Osteocyte (in vitro differentiated cells): ENCODE measurements at regions not wholly inside any gene's neighbourhood (a gene's known extent, or its start where the extent isn't known, plus 50 kb on each side); places are given as distances from the start of the nearest gene placed in this dataset.

Experiments used
- DNase-seq: peaks from one replicate; pipeline ENCODE4 v3.0.0; 2021; ENCODE audit warnings: mixed read lengths; ENCODE audit not compliant: unreplicated experiment; ENCODE audit errors: extremely low spot score
- H3K27ac Mint-ChIP-seq: one replicate; pipeline ENCODE4 v1.8.0; 2021; ENCODE audit warnings: mild to moderate bottlenecking, mixed read lengths; ENCODE audit not compliant: unreplicated experiment
- H3K27me3 Mint-ChIP-seq: one replicate; pipeline ENCODE4 v1.8.0; 2021; ENCODE audit warnings: mixed read lengths; ENCODE audit not compliant: unreplicated experiment
- H3K36me3 Mint-ChIP-seq: one replicate; pipeline ENCODE4 v1.8.0; 2021; ENCODE audit warnings: mixed read lengths; ENCODE audit not compliant: unreplicated experiment
- H3K4me1 Mint-ChIP-seq: one replicate; pipeline ENCODE4 v1.8.0; 2021; ENCODE audit warnings: mixed read lengths; ENCODE audit not compliant: unreplicated experiment
- H3K4me3 Mint-ChIP-seq: one replicate; pipeline ENCODE4 v1.8.0; 2021; ENCODE audit warnings: mild to moderate bottlenecking, moderate library complexity, mixed read lengths; ENCODE audit not compliant: unreplicated experiment
- H3K9me3 Mint-ChIP-seq: one replicate; pipeline ENCODE4 v1.8.0; 2021; ENCODE audit warnings: mixed read lengths; ENCODE audit not compliant: unreplicated experiment
- CTCF ChIP-seq: fragments of 200-600 bp; sonication (generic); IDR thresholded peaks from 2 replicates; pipeline ENCODE4 v1.5.0; 2021; ENCODE audit warnings: antibody characterized with exemption, mild to moderate bottlenecking, moderate library complexity

DNA sequence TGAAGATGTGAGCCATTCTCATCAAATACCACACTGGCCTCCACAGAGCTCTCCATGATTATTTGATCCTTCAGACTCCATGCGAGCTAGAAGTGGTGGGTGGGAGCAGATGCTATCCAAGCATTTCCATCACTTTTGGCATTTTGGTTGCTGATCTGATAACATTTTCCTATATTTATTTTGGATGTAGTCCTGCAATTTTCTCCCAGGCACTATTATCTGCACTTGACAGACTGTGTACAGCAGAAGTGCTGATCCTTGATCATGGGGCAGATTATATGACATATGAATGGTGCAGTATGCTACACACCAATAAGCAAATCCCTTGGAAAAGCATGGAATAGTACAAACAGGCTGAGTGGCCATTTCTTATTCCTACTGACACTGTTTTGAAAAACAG, 167.6 kb upstream of the LRRC7 start:
- no peak overlapping the region for H3K27ac Mint-ChIP-seq
- DNase-seq, result no peak
- no peaks in the 10 kb centered on the region for H3K4me1 Mint-ChIP-seq
- no peaks in the 10 kb centered on the region for H3K36me3 Mint-ChIP-seq
- no peaks in the 10 kb centered on the region for H3K9me3 Mint-ChIP-seq
- no peak overlapping the region for H3K4me3 Mint-ChIP-seq
- no peaks in the 10 kb centered on the region for H3K27me3 Mint-ChIP-seq
- TF ChIP-seq CTCF, result no peak

GRCh38 chr1:69401879-69402278, 165.8 kb upstream of the LRRC7 start:
- Mint-ChIP-seq H3K27me3 (no peaks in the 10 kb centered on the region), H3K36me3 (no peaks in the 10 kb centered on the region), H3K27ac (no peak overlapping the region), H3K9me3 (no peaks in the 10 kb centered on the region), H3K4me3 (no peak overlapping the region), H3K4me1 (no peaks in the 10 kb centered on the region)
- TF ChIP-seq CTCF, result no peak
- DNase-seq, result no peak

DNA sequence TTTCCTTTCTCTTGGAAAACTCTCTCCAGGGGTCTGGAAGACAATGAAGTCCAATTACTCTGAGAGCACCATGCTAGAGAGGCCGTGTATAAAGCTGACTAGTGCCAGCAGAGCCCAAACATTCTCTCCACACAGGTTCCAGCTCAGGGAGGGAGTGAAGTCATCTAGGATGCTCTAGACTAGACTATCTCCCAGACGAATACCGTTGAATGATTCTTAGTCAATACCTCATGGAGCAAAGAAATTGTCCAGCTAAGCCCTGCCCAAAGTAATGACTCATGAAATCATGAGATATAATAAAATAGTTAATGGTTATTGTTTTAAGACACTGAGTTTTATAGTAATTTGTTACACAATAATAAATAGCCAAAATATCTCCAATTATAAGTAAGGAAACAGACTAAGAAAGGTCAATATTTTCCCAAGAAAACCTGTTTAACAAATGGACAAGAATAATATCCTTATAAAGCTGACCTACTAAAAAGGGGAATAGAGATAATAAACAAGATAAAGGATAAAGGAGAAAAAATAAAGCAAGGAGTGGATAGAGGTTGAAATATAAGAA, 163.9 kb upstream of the LRRC7 start:
- Mint-ChIP-seq H3K4me1 (no peaks in the 10 kb centered on the region), H3K27me3 (no peaks in the 10 kb centered on the region), H3K36me3 (no peaks in the 10 kb centered on the region), H3K9me3 (no peaks in the 10 kb centered on the region), H3K4me3 (no peak overlapping the region), H3K27ac (no peak overlapping the region)
- no peak for DNase-seq
- TF ChIP-seq CTCF, result no peak

GRCh38 chr1:69404486-69404885, 163.2 kb upstream of the LRRC7 start:
- no peak overlapping the region for H3K27ac Mint-ChIP-seq
- no peak for DNase-seq
- H3K4me1 Mint-ChIP-seq, result no peaks in the 10 kb centered on the region
- no peaks in the 10 kb centered on the region for H3K9me3 Mint-ChIP-seq
- H3K27me3 Mint-ChIP-seq, result no peaks in the 10 kb centered on the region
- no peak for TF ChIP-seq CTCF
- H3K4me3 Mint-ChIP-seq, result no peak overlapping the region
- no peaks in the 10 kb centered on the region for H3K36me3 Mint-ChIP-seq

GRCh38 chr1:69406244-69406643, 161.5 kb upstream of the LRRC7 start:
- H3K36me3 Mint-ChIP-seq, result no peaks in the 10 kb centered on the region
- H3K27ac Mint-ChIP-seq, result no peak overlapping the region
- no peak for TF ChIP-seq CTCF
- H3K4me1 Mint-ChIP-seq, result no peaks in the 10 kb centered on the region
- H3K4me3 Mint-ChIP-seq, result no peak overlapping the region
- H3K27me3 Mint-ChIP-seq, result no peaks in the 10 kb centered on the region
- H3K9me3 Mint-ChIP-seq, result no peaks in the 10 kb centered on the region
- no peak for DNase-seq
